ENCODE measurements at regions not wholly inside any gene's neighbourhood (a gene's known extent, or its start where the extent isn't known, plus 50 kb on each side); places are given as distances from the start of the nearest gene placed in this dataset.

- TF ChIP-seq CTCF (conservative IDR thresholded peaks at IDR 0.05; ENCODE audit: low read depth in 2 of 2) (no peak), POLR2AphosphoS5 (IDR thresholded peaks at IDR 0.05; ENCODE audit: low read depth) (no peak), ETS1 (IDR thresholded peaks at IDR 0.05) (no peak), EZH2phosphoT487 (IDR thresholded peaks at IDR 0.05; ENCODE audit: unreplicated experiment) (no peak), CREB1 (CRISPR knock-in tag; IDR thresholded peaks at IDR 0.05; ENCODE audit: low read depth) (no peak), JUNB (IDR thresholded peaks at IDR 0.05; ENCODE audit: unreplicated experiment) (no peak), NANOG (IDR thresholded peaks at IDR 0.05; ENCODE audit: borderline replicate concordance) (no peak), EZH2 (IDR thresholded peaks at IDR 0.05; ENCODE audit: low read depth, unreplicated experiment) (no peak), STAT1 (IDR thresholded peaks at IDR 0.05; ENCODE audit: unreplicated experiment) (no peak), ZNF114 (CRISPR knock-in tag; IDR thresholded peaks at IDR 0.05) (no peak)
- TF ChIP-seq, protein P1, sequence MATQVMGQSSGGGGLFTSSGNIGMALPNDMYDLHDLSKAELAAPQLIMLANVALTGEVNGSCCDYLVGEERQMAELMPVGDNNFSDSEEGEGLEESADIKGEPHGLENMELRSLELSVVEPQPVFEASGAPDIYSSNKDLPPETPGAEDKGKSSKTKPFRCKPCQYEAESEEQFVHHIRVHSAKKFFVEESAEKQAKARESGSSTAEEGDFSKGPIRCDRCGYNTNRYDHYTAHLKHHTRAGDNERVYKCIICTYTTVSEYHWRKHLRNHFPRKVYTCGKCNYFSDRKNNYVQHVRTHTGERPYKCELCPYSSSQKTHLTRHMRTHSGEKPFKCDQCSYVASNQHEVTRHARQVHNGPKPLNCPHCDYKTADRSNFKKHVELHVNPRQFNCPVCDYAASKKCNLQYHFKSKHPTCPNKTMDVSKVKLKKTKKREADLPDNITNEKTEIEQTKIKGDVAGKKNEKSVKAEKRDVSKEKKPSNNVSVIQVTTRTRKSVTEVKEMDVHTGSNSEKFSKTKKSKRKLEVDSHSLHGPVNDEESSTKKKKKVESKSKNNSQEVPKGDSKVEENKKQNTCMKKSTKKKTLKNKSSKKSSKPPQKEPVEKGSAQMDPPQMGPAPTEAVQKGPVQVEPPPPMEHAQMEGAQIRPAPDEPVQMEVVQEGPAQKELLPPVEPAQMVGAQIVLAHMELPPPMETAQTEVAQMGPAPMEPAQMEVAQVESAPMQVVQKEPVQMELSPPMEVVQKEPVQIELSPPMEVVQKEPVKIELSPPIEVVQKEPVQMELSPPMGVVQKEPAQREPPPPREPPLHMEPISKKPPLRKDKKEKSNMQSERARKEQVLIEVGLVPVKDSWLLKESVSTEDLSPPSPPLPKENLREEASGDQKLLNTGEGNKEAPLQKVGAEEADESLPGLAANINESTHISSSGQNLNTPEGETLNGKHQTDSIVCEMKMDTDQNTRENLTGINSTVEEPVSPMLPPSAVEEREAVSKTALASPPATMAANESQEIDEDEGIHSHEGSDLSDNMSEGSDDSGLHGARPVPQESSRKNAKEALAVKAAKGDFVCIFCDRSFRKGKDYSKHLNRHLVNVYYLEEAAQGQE (IDR thresholded peaks at IDR 0.05; ENCODE audit: unreplicated experiment), result no peak
- TF ChIP-seq, protein P2, sequence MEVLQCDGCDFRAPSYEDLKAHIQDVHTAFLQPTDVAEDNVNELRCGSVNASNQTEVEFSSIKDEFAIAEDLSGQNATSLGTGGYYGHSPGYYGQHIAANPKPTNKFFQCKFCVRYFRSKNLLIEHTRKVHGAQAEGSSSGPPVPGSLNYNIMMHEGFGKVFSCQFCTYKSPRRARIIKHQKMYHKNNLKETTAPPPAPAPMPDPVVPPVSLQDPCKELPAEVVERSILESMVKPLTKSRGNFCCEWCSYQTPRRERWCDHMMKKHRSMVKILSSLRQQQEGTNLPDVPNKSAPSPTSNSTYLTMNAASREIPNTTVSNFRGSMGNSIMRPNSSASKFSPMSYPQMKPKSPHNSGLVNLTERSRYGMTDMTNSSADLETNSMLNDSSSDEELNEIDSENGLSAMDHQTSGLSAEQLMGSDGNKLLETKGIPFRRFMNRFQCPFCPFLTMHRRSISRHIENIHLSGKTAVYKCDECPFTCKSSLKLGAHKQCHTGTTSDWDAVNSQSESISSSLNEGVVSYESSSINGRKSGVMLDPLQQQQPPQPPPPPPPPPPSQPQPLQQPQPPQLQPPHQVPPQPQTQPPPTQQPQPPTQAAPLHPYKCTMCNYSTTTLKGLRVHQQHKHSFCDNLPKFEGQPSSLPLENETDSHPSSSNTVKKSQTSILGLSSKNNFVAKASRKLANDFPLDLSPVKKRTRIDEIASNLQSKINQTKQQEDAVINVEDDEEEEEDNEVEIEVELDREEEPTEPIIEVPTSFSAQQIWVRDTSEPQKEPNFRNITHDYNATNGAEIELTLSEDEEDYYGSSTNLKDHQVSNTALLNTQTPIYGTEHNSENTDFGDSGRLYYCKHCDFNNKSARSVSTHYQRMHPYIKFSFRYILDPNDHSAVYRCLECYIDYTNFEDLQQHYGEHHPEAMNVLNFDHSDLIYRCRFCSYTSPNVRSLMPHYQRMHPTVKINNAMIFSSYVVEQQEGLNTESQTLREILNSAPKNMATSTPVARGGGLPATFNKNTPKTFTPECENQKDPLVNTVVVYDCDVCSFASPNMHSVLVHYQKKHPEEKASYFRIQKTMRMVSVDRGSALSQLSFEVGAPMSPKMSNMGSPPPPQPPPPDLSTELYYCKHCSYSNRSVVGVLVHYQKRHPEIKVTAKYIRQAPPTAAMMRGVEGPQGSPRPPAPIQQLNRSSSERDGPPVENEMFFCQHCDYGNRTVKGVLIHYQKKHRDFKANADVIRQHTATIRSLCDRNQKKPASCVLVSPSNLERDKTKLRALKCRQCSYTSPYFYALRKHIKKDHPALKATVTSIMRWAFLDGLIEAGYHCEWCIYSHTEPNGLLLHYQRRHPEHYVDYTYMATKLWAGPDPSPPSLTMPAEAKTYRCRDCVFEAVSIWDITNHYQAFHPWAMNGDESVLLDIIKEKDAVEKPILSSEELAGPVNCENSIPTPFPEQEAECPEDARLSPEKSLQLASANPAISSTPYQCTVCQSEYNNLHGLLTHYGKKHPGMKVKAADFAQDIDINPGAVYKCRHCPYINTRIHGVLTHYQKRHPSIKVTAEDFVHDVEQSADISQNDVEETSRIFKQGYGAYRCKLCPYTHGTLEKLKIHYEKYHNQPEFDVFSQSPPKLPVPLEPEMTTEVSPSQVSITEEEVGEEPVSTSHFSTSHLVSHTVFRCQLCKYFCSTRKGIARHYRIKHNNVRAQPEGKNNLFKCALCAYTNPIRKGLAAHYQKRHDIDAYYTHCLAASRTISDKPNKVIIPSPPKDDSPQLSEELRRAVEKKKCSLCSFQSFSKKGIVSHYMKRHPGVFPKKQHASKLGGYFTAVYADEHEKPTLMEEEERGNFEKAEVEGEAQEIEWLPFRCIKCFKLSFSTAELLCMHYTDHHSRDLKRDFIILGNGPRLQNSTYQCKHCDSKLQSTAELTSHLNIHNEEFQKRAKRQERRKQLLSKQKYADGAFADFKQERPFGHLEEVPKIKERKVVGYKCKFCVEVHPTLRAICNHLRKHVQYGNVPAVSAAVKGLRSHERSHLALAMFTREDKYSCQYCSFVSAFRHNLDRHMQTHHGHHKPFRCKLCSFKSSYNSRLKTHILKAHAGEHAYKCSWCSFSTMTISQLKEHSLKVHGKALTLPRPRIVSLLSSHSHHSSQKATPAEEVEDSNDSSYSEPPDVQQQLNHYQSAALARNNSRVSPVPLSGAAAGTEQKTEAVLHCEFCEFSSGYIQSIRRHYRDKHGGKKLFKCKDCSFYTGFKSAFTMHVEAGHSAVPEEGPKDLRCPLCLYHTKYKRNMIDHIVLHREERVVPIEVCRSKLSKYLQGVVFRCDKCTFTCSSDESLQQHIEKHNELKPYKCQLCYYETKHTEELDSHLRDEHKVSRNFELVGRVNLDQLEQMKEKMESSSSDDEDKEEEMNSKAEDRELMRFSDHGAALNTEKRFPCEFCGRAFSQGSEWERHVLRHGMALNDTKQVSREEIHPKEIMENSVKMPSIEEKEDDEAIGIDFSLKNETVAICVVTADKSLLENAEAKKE (CRISPR knock-in tag; IDR thresholded peaks at IDR 0.05), result no peak
Observed at GRCh38 chr20:39397646-39398045, 435.5 kb downstream of the DHX35 start.
